ENCODE measurements at regions not wholly inside any gene's neighbourhood (a gene's known extent, or its start where the extent isn't known, plus 50 kb on each side); places are given as distances from the start of the nearest gene placed in this dataset.

- peaks cover 4 to 13% of the 10 kb centered on the region in 2 experiments for H3K9me3 ChIP-seq (ENCODE audit: control insufficient read depth in 1 of 2, insufficient read depth in 1 of 2, low read length in 2 of 2)
- intact Hi-C loops (cut with DNase I, micrococcal nuclease), result no loop called here
- Mint-ChIP-seq H3K27me3 (peaks cover 2% of the 10 kb centered on the region), H3K36me3 (ENCODE audit: low read depth) (no peaks in the 10 kb centered on the region), H3K27ac (no peak overlapping the region), H3K9me3 (peaks cover 13% of the 10 kb centered on the region), H3K4me1 (ENCODE audit: low read depth) (no peaks in the 10 kb centered on the region), H3K4me3 (no peak overlapping the region)
- TF ChIP-seq, protein P1, sequence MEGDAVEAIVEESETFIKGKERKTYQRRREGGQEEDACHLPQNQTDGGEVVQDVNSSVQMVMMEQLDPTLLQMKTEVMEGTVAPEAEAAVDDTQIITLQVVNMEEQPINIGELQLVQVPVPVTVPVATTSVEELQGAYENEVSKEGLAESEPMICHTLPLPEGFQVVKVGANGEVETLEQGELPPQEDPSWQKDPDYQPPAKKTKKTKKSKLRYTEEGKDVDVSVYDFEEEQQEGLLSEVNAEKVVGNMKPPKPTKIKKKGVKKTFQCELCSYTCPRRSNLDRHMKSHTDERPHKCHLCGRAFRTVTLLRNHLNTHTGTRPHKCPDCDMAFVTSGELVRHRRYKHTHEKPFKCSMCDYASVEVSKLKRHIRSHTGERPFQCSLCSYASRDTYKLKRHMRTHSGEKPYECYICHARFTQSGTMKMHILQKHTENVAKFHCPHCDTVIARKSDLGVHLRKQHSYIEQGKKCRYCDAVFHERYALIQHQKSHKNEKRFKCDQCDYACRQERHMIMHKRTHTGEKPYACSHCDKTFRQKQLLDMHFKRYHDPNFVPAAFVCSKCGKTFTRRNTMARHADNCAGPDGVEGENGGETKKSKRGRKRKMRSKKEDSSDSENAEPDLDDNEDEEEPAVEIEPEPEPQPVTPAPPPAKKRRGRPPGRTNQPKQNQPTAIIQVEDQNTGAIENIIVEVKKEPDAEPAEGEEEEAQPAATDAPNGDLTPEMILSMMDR (IDR thresholded peaks at IDR 0.05), result no peak
- DNase-seq, result no peak
- CTCF ChIA-PET, result no interaction called here
- no peak overlapping the region for H3K27ac ChIP-seq (ENCODE audit: low read depth in 1 of 2, low read length in 2 of 2)
- no peak overlapping the region for H3K4me3 ChIP-seq (ENCODE audit: low read length)
- no peaks in the 10 kb centered on the region for H3K4me1 ChIP-seq (ENCODE audit: insufficient read depth, low read length)
- no peaks in the 10 kb centered on the region for H3K36me3 ChIP-seq (ENCODE audit: insufficient read depth, low read length)
- no peak for ATAC-seq (ENCODE audit: poor library complexity)
- POLR2A ChIA-PET, result no interaction called here
- peaks cover 0 to 4% of the 10 kb centered on the region in 2 experiments for H3K27me3 ChIP-seq (ENCODE audit: control insufficient read depth in 1 of 2, insufficient read depth in 2 of 2, low read length in 2 of 2)
Observed at GRCh38 chr2:150989969-150990368, 271.7 kb downstream of the RBM43 start.

GRCh38 chr2:150985741-150986140 lies 275.9 kb downstream of the RBM43 start:
- peaks cover 4 to 13% of the 10 kb centered on the region in 2 experiments for H3K9me3 ChIP-seq (ENCODE audit: control insufficient read depth in 1 of 2, insufficient read depth in 1 of 2, low read length in 2 of 2)
- no peaks in the 10 kb centered on the region for H3K36me3 Mint-ChIP-seq (ENCODE audit: low read depth)

DNA sequence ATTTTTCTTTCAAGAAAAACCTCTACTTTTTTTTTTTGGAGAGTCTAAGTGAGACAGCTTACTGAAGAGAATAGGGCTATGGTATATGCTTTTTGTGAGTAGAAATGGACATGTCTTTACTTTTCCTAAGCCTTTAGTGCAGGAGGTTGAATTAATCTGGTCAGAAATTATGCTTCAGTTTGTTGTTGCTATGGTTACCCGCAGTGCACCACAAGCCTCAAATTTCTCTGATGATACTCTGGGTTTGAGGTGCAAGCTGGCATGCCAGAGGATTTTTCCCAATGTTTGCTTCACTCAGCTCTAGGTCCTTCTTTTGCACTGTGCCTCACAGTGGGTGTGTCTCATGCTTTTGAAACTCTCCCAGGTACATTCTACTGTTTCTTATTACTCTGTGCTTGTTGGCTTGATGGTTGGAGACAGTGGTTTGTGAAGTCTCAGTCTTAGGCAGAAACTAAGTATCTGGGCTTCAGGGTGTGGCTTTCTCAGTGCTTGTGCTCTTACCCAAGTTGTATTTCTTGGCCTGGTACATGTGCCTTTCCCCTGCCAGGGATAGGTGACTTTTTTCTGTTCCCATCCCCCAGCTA lies 278.3 kb downstream of the RBM43 start:
- ATAC-seq (ENCODE audit: poor library complexity) (no peak), DNase-seq (no peak)
- TF ChIP-seq, protein P1 (IDR thresholded peaks at IDR 0.05), result no peak
- Mint-ChIP-seq H3K4me1 (ENCODE audit: low read depth) (no peaks in the 10 kb centered on the region), H3K27me3 (peaks cover 15% of the 10 kb centered on the region), H3K27ac (no peak overlapping the region), H3K4me3 (no peak overlapping the region), H3K36me3 (ENCODE audit: low read depth) (no peaks in the 10 kb centered on the region), H3K9me3 (peaks cover 8% of the 10 kb centered on the region)
- Histone ChIP-seq H3K4me1 (ENCODE audit: insufficient read depth, low read length) (no peaks in the 10 kb centered on the region), H3K9me3 (ENCODE audit: control insufficient read depth in 1 of 2, insufficient read depth in 1 of 2, low read length in 2 of 2) (peaks cover 0 to 13% of the 10 kb centered on the region in 2 experiments), H3K36me3 (ENCODE audit: insufficient read depth, low read length) (no peaks in the 10 kb centered on the region), H3K4me3 (ENCODE audit: low read length) (no peak overlapping the region), H3K27me3 (ENCODE audit: control insufficient read depth in 1 of 2, insufficient read depth in 2 of 2, low read length in 2 of 2) (peaks cover 0 to 4% of the 10 kb centered on the region in 2 experiments), H3K27ac (ENCODE audit: low read depth in 1 of 2, low read length in 2 of 2) (no peak overlapping the region)
- POLR2A ChIA-PET, result no interaction called here
- CTCF ChIA-PET, result no interaction called here
- intact Hi-C loops (cut with DNase I, micrococcal nuclease), result no loop called here

More at GRCh38 chr2:150985741-150986140, 275.9 kb downstream of the RBM43 start:
- DNase-seq (no peak), ATAC-seq (ENCODE audit: poor library complexity) (no peak)
- intact Hi-C loops (cut with DNase I, micrococcal nuclease), result no loop called here
- Mint-ChIP-seq H3K27me3 (peaks cover 15% of the 10 kb centered on the region), H3K27ac (no peak overlapping the region), H3K4me1 (ENCODE audit: low read depth) (no peaks in the 10 kb centered on the region), H3K4me3 (no peak overlapping the region), H3K9me3 (peaks cover 10% of the 10 kb centered on the region)
- Histone ChIP-seq H3K4me3 (ENCODE audit: low read length) (no peak overlapping the region), H3K4me1 (ENCODE audit: insufficient read depth, low read length) (no peaks in the 10 kb centered on the region), H3K27me3 (ENCODE audit: control insufficient read depth in 1 of 2, insufficient read depth in 2 of 2, low read length in 2 of 2) (peaks cover 0 to 4% of the 10 kb centered on the region in 2 experiments), H3K36me3 (ENCODE audit: insufficient read depth, low read length) (no peaks in the 10 kb centered on the region), H3K27ac (ENCODE audit: low read depth in 1 of 2, low read length in 2 of 2) (no peak overlapping the region)
- CTCF ChIA-PET, result interaction anchor here (0.9 kb wide), 1 partner anchor 9 kb away, joined by 3 read pairs; no protein-coding TSS in a partner anchor
- TF ChIP-seq, protein P1 (IDR thresholded peaks at IDR 0.05), result no peak
- POLR2A ChIA-PET, result no interaction called here

Measured in CD4-positive, alpha-beta T cell (primary cell).